ENCODE measurements at regions not wholly inside any gene's neighbourhood (a gene's known extent, or its start where the extent isn't known, plus 50 kb on each side); places are given as distances from the start of the nearest gene placed in this dataset.

DNA sequence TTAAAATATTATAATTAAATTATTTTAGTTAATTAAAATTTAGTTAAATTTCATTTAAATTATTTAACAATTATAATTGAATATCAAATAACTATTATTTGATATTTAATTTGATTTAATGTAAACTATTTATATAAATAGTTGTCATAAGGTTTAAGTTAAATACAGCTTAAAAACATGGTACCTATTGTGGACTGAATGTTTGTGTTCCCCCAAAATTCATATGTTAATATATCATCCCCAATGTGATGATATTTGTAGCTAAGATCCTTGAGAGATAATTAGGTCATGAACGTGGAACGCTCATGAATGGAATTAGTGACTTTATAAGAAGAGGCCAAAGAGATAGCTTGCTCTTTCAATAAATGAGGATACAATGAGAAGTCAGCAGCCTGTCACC, 505.7 kb upstream of the LRATD1 start:
- DNase-seq: no peak

DNA sequence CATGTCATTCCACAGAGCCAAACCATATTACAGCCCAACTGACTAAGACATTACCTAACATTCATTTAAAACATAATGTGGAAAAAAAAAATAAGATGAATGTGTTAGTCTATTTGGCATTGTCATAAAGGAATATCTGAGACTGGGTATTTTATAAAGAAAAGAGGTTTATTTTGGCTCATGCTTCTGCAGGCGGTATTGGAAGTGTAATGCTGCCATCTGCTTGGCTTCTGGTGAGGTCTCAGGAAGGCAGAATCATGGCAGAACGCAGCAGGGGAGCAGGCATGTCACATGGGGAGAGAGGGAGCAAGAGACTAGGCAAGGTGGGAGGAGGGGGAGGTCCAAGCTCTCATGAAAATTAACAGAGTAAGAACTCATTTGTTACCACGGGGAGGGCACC, 504.8 kb upstream of the LRATD1 start:
- no peak for DNase-seq

DNA sequence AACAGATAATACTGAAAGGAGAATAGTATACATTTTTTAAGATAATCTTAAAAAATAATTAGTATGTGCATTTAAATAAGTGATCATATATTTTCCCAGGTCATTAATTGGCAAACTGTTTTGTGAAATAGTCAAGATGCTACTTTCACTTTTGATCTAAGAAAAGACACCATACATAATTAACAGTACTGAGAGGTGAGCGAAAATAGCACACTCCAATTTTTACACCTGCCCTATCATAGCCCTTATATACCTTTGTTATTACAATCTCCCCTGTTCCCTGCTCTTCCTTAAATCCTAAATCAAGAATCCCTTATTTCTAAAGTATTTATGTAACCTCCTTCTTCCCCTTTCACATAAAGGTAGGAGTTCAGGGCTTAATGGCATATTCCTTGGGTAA, 500.1 kb upstream of the LRATD1 start:
- DNase-seq: no peak

DNA sequence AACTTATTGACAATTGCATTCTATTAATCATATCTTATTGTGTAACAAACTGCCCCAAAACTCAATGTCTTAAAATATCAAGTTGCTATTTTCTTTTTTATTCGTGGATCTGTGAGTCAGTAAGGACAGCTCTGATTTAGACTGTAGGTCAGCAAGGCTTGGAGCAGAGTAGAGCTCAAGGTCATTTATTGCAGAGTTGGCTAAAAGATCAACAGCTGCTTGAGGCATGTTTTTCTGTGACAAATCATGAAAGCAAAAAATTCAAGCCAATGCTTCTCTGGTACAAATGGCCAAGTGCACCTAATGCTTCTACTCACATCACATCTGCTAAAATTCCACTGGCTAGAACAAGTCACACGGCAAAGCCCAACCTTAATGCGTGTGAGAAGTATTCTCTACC, 497.7 kb upstream of the LRATD1 start:
- DNase-seq: no peak

DNA sequence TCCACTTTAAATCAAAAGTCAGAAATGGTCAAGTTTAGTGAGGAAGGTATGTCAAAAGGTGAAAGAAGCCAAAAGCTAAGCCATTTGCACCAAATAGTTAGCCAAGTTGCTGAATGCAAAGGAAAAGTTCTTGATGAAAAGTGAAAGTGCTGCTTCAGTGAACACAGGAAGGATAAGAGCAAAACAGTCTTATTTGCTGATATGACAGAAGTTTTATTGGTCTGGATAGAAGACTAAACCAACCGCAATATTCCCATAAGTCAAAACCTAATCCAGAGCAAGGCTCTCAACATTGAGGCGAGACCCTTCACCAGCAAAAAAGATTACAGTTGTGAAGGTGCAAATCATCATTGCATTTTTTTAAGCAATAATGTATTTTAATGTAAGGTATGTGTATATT, 496.5 kb upstream of the LRATD1 start:
- no peak for DNase-seq

DNA sequence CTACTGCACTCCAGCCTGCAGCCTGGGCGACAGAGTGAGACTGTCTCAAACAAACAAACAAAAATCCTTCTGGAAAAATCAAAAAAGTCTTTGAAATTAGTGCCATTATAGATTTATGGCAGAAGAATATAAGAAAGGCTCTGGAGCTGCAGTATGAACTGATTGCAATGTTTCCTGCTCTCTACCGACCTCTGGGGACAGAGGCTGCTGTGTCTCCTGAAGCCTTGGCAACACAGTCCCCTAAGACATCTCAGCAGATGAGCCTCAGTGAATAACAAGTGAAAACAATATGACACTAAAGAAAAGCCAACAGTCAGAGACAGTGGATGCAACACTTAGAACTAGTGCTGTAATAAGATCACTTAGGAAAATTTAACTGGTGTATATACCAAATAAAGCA, 494.9 kb upstream of the LRATD1 start:
- DNase-seq: no peak

DNA sequence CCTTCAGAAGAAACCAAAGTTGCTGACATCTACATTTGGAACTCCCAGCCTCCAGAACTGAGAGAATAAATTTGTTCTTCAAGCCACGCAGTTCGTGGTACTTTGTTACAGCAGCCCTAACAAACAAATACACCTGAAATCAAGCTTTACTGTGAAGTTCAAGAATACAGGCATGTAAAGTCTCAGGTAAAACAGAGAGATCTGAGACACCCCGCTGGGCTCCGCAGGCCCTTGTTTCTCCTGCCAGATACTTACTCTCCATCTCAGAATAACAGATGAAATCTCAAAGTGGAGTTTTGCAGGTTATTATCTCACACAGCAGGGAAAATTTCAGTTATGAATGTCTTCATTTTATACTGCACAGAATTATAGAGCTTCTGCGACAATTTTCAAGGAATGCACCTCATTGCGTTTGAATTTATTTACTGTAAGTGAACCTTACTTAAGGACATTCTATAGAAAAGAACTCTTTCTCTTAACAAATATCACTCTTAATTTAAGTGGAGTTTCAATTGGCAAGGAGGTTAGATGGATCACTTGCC, 492.4 kb upstream of the LRATD1 start:
- peak; percentile 84 for DNase-seq

DNA sequence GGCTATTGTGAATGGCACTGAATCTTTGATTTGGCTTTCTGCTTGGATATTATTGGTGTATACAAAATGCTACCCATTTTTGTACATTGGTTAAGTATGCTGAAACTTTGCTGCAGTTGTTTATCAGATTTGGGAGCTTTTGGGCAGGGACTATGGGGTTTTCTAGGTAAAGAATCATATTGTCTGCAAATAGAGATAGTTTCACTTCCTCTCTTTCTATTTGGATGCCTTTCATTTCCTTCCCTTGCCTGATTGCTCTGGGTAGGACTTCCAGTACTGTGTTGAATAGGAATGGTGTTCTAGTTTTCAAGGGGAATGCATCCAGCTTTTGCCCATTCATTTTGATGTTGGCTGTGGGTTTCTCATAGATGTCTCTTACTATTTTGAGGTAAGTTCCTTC, 489.1 kb upstream of the LRATD1 start:
- DNase-seq: no peak

DNA sequence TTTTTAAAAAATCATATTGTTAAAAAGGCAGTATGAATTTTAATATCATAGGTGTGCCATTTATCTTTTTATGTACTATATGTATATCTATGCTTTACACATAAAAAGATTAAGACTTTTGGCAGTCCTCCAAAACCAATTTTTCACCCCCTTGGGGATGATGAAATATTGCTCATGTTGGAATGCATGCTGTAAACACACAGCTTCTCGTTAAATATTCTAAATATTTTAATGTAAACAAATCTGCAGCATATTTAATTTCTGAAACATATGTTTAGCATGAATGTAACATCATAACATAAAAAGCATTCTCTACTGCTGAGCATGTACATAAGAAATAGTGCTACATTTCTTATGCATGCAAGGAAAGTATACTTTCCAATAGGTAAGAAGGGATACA, 484.3 kb upstream of the LRATD1 start:
- DNase-seq: no peak

DNA sequence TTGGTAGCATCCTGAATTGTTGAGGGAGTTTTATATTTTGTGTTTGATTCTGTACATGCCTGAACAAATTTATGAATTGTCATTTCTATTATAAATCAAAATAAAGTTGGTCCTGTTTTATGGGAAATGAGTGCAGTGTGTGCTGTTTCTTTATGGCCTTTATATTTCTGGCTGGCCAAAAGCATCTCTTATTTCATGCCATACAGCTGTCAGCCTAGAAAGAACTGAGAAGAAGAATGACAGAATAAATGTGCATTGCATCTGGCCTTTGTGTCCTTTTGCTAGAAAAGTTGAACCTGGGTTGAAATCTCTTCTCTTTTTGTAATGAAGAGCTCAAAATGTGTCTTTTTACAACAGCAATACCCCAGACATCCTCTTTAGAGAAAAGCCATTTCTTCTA, 474.7 kb upstream of the LRATD1 start:
- DNase-seq: no peak

DNA sequence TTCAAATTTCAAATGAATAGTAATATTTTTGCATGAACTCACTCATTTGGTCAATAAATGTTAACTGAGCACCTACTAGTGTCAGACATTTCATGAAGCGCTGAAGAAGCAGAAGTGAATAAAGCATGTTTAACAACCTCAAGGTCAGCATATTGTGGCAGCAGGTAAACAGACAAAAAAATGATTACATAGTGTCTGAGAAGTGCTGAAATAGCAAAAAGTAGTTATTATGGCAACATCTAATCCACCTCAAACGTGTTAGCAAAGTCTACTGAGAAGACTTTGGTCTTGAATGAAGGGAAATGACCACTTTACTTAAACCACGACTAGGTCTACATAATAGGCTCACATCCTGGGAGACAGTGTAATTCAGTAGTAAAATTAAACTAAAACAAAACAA, 452.2 kb upstream of the LRATD1 start:
- DNase-seq: no peak

DNA sequence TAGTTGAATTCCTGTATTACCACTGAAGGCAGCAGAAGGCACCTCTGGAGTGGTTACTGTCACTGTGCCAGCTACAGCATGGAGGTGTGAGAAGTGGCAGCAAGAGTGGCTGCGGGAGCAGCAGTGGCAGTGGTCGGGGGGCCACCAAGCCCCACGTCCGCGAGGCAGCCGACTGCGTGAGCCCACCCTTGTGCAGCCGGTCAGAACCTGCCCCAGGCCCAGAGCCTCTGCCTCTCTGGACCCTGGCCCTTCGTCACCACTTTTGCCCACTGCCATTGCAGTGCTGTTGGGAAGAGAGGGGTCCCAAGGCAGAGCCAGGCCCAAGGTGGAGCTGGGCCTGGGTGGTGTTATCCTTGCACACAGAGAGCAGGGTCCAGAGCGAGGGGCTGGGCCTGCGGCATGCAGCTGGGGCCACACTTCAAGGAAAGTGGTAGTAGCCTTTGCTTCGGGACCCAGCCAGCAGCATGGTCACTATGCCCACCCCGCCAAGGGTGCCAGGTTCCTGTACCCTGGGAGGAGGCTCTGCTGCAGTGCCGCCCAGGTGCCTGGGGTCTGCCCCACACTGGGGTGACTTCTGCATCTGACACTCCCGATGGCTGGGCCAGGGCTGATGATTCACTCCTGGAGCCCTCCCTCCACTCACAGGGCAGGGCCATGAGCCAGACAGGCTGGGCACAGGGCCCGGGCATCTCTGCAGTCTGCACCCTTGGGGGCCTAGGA, 450.1 kb upstream of the LRATD1 start:
- DNase-seq: no peak

DNA sequence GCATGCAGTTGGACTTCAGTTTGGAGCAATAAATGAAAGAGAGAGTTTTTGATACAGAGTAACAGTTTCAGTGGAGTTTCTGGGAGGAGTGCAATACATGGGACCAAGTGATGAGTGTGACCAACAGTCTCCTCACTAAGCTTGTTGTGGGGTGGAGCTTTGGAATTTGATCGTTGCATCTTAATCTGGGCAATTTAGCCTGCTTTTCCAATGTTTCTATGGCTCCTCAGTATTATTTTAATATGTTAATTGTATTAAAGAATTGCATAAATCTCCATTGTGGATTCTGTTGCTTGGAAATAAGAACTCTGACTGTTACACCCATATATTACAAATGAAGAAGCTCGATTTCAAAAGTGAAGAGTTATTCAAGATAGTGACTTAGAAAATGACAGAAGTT, 446.6 kb upstream of the LRATD1 start:
- no peak for DNase-seq

DNA sequence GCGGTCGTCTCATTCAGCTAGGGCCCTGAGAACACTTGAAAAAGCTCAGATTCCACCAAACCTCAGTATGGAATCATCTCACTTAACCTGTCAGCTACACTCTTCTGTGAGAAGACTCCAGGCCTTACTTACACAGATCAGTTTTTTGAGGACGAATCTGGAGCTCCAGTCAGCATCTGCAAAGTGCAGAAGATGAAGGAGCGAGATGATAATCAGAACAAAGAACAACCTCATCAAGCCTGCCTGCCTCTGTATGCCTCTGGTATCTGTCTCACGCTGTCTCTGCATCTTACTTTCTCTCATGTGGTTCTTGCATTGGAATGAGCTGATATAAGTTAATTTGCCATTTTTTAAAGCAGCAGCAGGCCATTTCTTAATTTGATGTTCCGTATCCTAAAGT, 444.1 kb upstream of the LRATD1 start:
- DNase-seq: no peak

DNA sequence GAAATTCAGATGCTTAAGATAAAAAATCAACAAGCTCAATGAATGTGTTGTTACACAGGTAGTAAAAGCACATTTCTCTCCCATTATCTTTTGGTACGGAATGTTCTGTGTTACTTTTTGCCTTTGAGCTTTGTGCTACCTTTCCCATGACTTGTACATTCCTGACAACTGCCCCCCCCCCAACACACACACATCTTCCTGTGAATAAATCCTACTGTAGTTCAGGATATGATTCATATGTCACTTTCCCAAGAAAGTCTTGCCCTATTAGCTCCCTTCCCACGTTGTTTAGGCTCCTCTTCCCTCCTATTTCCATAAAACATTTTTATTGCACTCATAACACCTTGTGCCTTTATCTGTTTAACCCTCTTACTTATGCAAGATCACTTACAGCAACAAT, 442.6 kb upstream of the LRATD1 start:
- no peak for DNase-seq

DNA sequence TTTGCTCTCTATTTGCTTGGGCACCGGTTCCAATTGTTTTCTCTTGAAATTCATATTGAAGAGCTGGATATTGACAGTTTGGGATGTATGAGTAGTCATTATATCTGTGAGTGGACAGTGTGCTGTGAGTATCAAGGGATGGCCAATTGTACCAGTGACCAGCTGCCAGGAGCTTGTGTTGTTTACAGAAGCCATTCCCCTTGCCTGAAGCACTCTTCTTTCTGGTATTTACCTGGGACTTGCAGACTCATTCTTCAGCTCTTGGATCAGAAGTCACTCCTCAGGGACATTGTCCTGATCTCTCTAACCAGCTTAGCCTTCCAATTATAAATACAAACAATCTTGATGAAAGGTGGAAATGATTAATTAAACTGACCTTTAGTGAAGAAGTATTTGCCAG, 438.3 kb upstream of the LRATD1 start:
- no peak for DNase-seq

DNA sequence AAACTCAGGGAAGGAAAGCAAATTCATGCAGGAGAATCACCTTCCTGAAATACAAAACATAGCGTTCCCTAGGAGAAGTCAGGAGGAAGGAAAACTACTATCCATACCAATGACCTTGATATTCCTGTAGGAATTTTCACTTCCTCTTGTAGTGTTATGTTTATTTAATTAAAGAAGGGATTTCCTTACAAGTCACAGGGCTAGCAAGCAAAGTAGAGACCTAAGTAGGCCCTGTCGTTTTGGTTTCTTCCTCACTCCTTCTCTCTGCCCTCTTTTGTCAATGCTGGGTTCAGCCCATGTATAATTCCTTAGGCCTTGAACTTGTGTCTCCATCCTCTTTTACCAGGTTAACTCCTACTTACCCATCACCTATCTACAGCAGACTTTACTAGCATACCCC, 435.2 kb upstream of the LRATD1 start:
- no peak for DNase-seq

DNA sequence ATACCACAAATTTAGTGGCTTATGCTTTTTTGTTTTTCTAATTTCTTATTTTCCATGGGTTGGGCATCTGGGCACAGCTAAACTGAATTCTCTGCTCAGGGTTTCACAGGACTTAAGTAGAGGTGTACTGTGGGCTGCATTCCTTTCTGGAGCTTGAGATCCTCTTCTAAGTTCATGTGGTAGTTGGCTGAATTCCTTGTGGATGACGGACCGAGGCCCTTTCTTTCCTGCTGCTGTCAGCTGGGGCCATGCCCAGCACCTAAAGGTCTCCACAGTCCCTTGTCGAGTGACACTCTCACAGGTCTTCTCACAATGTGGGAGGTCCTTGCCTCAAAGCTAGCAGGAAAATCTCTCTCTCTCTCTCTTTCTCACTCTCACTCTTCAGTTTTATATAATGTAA, 433.5 kb upstream of the LRATD1 start:
- no peak for DNase-seq

DNA sequence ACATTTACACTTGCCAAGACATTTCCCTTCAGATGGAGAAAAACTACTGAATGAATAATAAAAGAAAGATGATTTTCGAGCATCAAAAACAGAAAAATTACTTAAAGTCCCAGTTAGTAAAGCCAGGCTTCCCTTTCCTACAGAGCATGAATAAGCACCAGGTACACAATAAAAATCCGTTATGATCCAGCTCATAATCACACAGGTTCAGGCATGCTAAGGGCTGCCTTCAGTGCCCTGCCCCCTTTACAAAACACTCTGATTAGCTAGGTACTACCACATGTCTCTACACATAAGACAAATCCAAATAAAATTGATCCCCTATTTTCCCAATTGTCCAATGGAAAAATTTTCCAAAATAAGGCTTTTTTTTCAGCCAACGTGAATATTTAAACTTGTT, 413.2 kb upstream of the LRATD1 start:
- no peak for DNase-seq

DNA sequence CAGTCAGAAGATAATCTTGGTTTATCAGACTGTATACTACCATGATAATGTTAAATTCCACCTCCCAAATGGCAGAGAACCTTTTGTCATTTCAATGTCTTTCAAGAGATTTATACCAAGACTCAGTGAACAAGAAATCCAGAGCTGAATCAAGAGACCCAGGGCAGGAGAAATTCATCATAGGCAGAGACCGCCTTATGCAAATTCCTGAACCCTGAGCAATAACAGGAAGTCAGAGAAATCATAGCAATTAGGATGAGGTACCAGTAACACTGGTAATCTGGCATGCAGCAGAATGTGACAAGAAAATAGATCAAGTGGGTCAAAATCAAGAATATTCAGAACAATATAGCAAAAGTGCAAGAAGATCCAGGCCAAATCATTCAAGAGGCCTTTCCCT, 412.4 kb upstream of the LRATD1 start:
- no peak for DNase-seq

DNA sequence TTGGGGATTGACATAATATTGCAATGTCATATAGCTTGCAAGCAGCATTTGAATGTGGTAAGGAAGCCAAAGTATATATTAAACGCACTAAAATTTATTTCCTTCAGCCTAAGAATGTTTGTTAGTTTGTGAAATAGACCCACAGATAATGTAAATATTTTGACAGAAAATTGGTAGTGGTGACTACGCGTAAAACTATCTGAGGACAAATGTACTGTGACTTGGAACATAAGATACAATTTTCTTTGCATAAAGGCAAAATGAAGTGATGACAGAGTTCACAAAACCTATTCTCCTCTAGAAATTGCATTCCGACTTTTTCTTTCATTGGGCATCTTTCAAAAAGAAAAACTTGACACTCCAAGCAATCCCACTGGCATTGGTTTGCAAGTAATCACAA, 411.1 kb upstream of the LRATD1 start:
- no peak for DNase-seq

DNA sequence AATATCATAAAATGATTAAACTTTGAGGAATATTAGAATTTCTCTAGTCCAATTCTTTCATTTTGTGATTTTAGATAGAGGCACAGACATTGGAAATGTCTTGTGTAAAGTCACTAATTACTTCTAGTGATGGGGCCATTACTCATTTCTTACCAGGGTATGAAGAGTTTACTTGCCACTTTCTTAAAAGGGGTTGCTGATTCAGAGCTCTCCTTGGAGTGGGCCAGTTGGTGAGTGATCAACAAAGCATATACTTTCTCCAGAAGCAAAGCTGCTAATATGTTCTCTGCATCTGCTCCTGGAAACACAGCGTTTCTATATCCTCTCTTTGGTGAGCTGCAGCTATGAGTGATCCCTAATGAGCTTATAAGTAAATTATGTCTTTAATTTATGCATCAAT, 408.9 kb upstream of the LRATD1 start:
- DNase-seq: no peak

DNA sequence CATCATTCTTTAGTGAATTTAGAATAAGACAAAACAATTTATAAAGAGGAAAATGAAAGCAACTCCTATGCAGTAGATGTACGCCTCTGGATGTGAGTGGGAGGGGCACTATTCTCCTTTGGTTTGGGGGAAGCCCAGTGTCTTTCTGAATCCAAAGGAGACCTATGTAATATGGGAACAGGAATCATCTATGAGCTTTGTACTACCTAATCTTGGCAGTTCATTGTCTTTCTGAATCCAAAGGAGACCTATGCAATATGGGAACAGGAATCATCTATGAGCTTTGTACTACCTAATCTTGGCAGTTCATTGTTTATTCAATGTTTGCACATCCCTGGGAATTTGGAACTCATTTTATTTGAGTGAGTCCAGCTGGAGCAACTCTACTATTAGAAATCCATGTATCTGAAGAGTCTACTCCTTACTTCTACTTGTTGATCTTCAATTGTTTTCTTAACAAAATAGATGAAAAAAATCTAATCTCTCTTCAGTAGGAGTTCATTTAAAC, 401.1 kb upstream of the LRATD1 start:
- DNase-seq: no peak

DNA sequence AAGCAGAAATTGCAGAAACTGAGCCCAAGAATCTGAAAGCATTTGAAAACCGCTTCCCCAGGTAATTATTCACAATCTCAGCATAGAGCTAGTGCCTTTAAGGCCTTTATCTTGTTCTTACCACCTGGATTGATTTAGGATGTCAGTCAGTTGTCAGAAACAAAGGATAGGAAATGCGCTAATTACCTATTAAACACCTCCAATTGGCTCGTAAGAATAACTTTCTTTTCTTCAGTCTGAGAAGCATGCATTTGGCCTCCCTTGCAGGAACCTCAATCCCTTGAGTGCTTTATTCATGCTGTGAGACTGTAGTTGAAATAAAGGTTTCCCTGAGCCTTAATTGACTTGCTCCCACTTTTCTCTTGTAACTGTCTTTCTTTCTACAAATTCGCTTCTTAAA, 400.3 kb upstream of the LRATD1 start:
- DNase-seq: no peak

DNA sequence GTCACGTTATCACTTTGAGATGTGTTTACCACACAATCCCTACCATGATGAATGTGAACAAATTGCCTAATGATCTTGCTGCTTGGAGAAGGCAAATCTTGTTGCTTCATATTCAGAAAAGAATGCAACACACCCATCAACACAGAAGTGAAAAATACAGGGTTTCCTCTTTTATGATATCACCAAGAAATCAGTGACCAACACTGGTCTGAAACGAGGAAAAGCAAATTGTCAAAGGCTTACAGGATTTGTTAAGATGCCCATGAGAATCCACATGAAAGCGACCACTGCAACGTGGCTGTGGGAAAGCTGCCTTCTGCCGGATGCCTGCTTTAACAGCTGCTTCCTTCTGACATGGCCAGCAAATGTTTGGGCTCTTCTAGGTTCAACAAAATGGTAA, 397.6 kb upstream of the LRATD1 start:
- DNase-seq: no peak
